ENCODE measurements at regions not wholly inside any gene's neighbourhood (a gene's known extent, or its start where the extent isn't known, plus 50 kb on each side); places are given as distances from the start of the nearest gene placed in this dataset.

DNA sequence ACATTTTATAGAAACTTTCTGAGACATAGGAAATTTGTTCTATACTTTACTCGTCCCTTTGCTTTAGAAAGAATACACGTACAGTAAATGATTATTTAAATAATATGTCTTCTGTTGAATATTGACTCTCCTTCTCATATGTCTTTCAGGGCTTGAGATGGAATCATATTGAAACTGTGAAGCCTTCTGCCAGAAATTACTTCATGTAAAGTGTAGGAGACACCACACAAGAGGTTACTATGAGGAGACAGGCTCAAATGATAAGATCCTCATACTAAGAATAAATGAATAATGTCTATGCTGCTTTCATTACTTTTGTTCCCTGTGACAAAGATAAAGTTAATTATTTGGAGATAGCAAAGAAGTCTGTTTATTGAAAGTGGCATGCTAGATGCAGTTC is 1240.3 kb upstream of the MAP3K7 start:
- TF ChIP-seq, protein P1, sequence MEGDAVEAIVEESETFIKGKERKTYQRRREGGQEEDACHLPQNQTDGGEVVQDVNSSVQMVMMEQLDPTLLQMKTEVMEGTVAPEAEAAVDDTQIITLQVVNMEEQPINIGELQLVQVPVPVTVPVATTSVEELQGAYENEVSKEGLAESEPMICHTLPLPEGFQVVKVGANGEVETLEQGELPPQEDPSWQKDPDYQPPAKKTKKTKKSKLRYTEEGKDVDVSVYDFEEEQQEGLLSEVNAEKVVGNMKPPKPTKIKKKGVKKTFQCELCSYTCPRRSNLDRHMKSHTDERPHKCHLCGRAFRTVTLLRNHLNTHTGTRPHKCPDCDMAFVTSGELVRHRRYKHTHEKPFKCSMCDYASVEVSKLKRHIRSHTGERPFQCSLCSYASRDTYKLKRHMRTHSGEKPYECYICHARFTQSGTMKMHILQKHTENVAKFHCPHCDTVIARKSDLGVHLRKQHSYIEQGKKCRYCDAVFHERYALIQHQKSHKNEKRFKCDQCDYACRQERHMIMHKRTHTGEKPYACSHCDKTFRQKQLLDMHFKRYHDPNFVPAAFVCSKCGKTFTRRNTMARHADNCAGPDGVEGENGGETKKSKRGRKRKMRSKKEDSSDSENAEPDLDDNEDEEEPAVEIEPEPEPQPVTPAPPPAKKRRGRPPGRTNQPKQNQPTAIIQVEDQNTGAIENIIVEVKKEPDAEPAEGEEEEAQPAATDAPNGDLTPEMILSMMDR (IDR thresholded peaks at IDR 0.05 in 2 of 3, conservative IDR thresholded peaks at IDR 0.05 in 1 of 3; ENCODE audit: control insufficient read depth in 2 of 3, extremely low read depth in 1 of 3, insufficient read depth in 1 of 3, low read depth in 3 of 3, low read length in 3 of 3), result no peak
- TF ChIP-seq USF2 (IDR thresholded peaks at IDR 0.05; ENCODE audit: borderline replicate concordance, low read depth, low read length) (no peak), CBX3 (IDR thresholded peaks at IDR 0.05; ENCODE audit: borderline replicate concordance, low read depth) (no peak), KDM1A (IDR thresholded peaks at IDR 0.05; ENCODE audit: borderline replicate concordance) (no peak), ZNF274 (IDR thresholded peaks at IDR 0.05; ENCODE audit: insufficient read depth, insufficient read length) (no peak), CEBPB (IDR thresholded peaks at IDR 0.05; ENCODE audit: borderline replicate concordance in 1 of 2, low read depth in 2 of 2, low read length in 2 of 2) (no peak), SPI1 (IDR thresholded peaks at IDR 0.05; ENCODE audit: borderline replicate concordance, insufficient read depth, low read depth, low read length) (no peak), POLR2AphosphoS5 (IDR thresholded peaks at IDR 0.05; ENCODE audit: low read length) (no peak), REST (IDR thresholded peaks at IDR 0.05; ENCODE audit: low read depth, low read length) (no peak), RAD51 (IDR thresholded peaks at IDR 0.05) (no peak), ZNF384 (IDR thresholded peaks at IDR 0.05; ENCODE audit: borderline replicate concordance, low read depth, low read length) (no peak), MAX (IDR thresholded peaks at IDR 0.05; ENCODE audit: low read depth, low read length) (no peak), EZH2 (IDR thresholded peaks at IDR 0.05; ENCODE audit: borderline replicate concordance, control insufficient read depth, low read depth, low read length) (no peak)
- TF ChIP-seq, protein P2, sequence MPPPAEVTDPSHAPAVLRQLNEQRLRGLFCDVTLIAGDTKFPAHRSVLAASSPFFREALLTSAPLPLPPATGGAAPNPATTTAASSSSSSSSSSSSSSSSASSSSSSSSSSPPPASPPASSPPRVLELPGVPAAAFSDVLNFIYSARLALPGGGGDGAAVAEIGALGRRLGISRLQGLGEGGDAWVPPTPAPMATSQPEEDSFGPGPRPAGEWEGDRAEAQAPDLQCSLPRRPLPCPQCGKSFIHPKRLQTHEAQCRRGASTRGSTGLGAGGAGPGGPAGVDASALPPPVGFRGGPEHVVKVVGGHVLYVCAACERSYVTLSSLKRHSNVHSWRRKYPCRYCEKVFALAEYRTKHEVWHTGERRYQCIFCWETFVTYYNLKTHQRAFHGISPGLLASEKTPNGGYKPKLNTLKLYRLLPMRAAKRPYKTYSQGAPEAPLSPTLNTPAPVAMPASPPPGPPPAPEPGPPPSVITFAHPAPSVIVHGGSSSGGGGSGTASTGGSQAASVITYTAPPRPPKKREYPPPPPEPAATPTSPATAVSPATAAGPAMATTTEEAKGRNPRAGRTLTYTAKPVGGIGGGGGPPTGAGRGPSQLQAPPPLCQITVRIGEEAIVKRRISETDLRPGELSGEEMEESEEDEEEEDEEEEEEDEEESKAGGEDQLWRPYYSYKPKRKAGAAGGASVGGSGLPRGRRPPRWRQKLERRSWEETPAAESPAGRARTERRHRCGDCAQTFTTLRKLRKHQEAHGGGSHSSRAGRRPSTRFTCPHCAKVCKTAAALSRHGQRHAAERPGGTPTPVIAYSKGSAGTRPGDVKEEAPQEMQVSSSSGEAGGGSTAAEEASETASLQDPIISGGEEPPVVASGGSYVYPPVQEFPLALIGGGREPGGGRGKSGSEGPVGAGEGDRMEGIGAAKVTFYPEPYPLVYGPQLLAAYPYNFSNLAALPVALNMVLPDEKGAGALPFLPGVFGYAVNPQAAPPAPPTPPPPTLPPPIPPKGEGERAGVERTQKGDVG (CRISPR knock-in tag; IDR thresholded peaks at IDR 0.05), result no peak

Measured in GM12878 (cell line).